ENCODE measurements at regions not wholly inside any gene's neighbourhood (a gene's known extent, or its start where the extent isn't known, plus 50 kb on each side); places are given as distances from the start of the nearest gene placed in this dataset.
"Not testable (repeated sequence)": the region's sequence is repeated elsewhere in the genome, so short reads cannot be mapped to it uniquely, and the experiment has no call there.

GRCh38 chr9:30591461-30591860, 1793.0 kb upstream of the ACO1 start:
- Histone ChIP-seq H3K36me3 (no peaks in the 10 kb centered on the region), H3K9me3 (no peaks in the 10 kb centered on the region), H3K27ac (no peak overlapping the region), H3K4me3 (no peak overlapping the region), H3K27me3 (replicated peaks; ENCODE audit: insufficient read depth) (no peaks in the 10 kb centered on the region), H3K4me1 (replicated peaks) (no peaks in the 10 kb centered on the region)
- no peak for DNase-seq (ENCODE audit: low spot score)
- intact Hi-C loops (cut with DNase I) = no loop called here
- TF ChIP-seq CTCF (IDR thresholded peaks at IDR 0.05) (no peak), POLR2A (IDR thresholded peaks at IDR 0.05) (no peak), POLR2AphosphoS5 (IDR thresholded peaks at IDR 0.05) (no peak)
- 64% methylated on average over 1 of the region's 1 CpG for WGBS

GRCh38 chr9:30597608-30598007, 1786.8 kb upstream of the ACO1 start:
- intact Hi-C loops (cut with DNase I) = no loop called here
- TF ChIP-seq POLR2A (IDR thresholded peaks at IDR 0.05) (no peak), POLR2AphosphoS5 (IDR thresholded peaks at IDR 0.05) (no peak), CTCF (IDR thresholded peaks at IDR 0.05) (no peak)

GRCh38 chr9:30605936-30606335, 1778.5 kb upstream of the ACO1 start:
- WGBS = 81% methylated on average over 1 of the region's 1 CpG
- H3K9me3 ChIP-seq = no peaks in the 10 kb centered on the region

More at GRCh38 chr9:30597608-30598007, 1786.8 kb upstream of the ACO1 start:
- H3K27me3 ChIP-seq (replicated peaks; ENCODE audit: insufficient read depth) = no peaks in the 10 kb centered on the region
- no peak for DNase-seq (ENCODE audit: low spot score)
- H3K36me3 ChIP-seq = no peaks in the 10 kb centered on the region
- no peak overlapping the region for H3K27ac ChIP-seq
- no peaks in the 10 kb centered on the region for H3K9me3 ChIP-seq
- H3K4me3 ChIP-seq = no peak overlapping the region
- H3K4me1 ChIP-seq (replicated peaks) = no peaks in the 10 kb centered on the region
- 97% methylated on average over 2 of the region's 2 CpGs for WGBS

GRCh38 chr9:30609713-30610112, 1774.7 kb upstream of the ACO1 start:
- DNase-seq (ENCODE audit: low spot score) = no peak
- no peaks in the 10 kb centered on the region for H3K9me3 ChIP-seq
- 69% methylated on average over 1 of the region's 1 CpG for WGBS
- H3K27ac ChIP-seq = no peak overlapping the region
- H3K27me3 ChIP-seq (replicated peaks; ENCODE audit: insufficient read depth) = no peaks in the 10 kb centered on the region
- no peaks in the 10 kb centered on the region for H3K4me1 ChIP-seq (replicated peaks)
- TF ChIP-seq POLR2AphosphoS5 (IDR thresholded peaks at IDR 0.05) = no peak
- no peak for TF ChIP-seq CTCF (IDR thresholded peaks at IDR 0.05)
- TF ChIP-seq POLR2A (IDR thresholded peaks at IDR 0.05) = no peak
- H3K4me3 ChIP-seq = no peak overlapping the region
- intact Hi-C loops (cut with DNase I) = no loop called here
- H3K36me3 ChIP-seq = no peaks in the 10 kb centered on the region

More at GRCh38 chr9:30605936-30606335, 1778.5 kb upstream of the ACO1 start:
- no peaks in the 10 kb centered on the region for H3K4me1 ChIP-seq (replicated peaks)
- intact Hi-C loops (cut with DNase I) = no loop called here
- TF ChIP-seq POLR2AphosphoS5 (IDR thresholded peaks at IDR 0.05) = no peak
- no peaks in the 10 kb centered on the region for H3K36me3 ChIP-seq
- no peak overlapping the region for H3K27ac ChIP-seq
- DNase-seq (ENCODE audit: low spot score) = no peak
- H3K27me3 ChIP-seq (replicated peaks; ENCODE audit: insufficient read depth) = no peaks in the 10 kb centered on the region
- no peak overlapping the region for H3K4me3 ChIP-seq

- H3K4me1 ChIP-seq (replicated peaks); H3K27ac ChIP-seq; H3K27me3 ChIP-seq (replicated peaks; ENCODE audit: insufficient read depth); H3K36me3 ChIP-seq; intact Hi-C loops (cut with DNase I); DNase-seq (ENCODE audit: low spot score); H3K4me3 ChIP-seq; H3K9me3 ChIP-seq: not testable (repeated sequence)
- WGBS = 93% methylated on average over 7 of the region's 7 CpGs
Observed at GRCh38 chr9:30616782-30617181, 1767.7 kb upstream of the ACO1 start.

- intact Hi-C loops (cut with DNase I) = no loop called here
- no peaks in the 10 kb centered on the region for H3K9me3 ChIP-seq
- no peak for DNase-seq (ENCODE audit: low spot score)
- no peaks in the 10 kb centered on the region for H3K36me3 ChIP-seq
- H3K4me3 ChIP-seq = no peak overlapping the region
- no peaks in the 10 kb centered on the region for H3K27me3 ChIP-seq (replicated peaks; ENCODE audit: insufficient read depth)
- no peak overlapping the region for H3K27ac ChIP-seq
- WGBS = 80% methylated on average over 4 of the region's 4 CpGs
- H3K4me1 ChIP-seq (replicated peaks) = no peaks in the 10 kb centered on the region
- TF ChIP-seq CTCF (IDR thresholded peaks at IDR 0.05) (no peak), POLR2A (IDR thresholded peaks at IDR 0.05) (no peak), POLR2AphosphoS5 (IDR thresholded peaks at IDR 0.05) (no peak)
Observed at GRCh38 chr9:30622561-30622960, 1761.9 kb upstream of the ACO1 start.

All from prostate gland (tissue), 2 donors.